ENCODE measurements at regions not wholly inside any gene's neighbourhood (a gene's known extent, or its start where the extent isn't known, plus 50 kb on each side); places are given as distances from the start of the nearest gene placed in this dataset.

DNA sequence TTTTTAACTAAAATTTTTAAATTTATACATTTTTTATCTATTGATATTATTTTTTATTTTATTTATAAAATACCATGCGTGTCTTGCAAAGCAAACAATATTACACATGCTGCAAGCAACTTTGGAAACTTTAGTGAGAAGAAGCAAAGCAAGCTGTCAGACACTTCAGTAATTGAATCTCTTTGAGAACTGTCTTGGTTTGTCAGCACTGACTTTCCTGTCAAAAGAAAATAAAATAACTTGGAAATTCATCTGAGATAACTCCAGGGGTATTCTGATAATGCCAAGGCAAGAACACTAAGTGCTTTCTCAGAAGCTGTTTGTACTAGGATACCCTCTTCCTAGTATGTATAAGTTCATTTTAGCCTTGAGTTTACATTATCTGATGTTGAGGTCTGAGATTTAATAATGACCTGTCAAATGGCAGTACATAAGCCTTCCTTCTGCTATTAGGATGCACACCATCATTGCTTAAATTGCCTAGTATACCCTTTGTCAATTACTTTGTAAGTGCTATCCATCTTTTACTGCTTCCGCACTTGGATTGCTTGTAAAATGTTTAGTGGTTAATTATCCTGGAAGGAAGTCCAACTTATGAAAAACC lies 624.2 kb upstream of the AGA start:
- DNase-seq = no peak

DNA sequence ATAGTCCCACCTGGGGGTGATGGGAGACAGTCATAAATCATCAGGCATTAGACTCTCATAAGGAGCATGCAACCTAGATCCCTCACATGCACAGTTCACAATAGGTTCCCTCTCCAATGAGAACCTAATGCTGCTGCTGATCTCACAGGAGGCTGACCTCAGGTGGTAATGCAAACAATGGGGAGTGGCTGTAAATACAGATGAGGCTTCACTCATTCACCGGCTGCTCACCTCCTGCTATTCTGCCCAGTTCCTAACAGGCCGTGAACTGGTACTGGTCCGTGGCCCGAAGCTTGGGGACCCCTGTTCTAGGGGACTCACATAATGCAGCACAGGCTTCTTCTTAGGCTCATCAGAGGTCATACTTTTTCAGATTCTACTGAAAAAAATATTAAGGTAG lies 625.9 kb upstream of the AGA start:
- no peak for DNase-seq

DNA sequence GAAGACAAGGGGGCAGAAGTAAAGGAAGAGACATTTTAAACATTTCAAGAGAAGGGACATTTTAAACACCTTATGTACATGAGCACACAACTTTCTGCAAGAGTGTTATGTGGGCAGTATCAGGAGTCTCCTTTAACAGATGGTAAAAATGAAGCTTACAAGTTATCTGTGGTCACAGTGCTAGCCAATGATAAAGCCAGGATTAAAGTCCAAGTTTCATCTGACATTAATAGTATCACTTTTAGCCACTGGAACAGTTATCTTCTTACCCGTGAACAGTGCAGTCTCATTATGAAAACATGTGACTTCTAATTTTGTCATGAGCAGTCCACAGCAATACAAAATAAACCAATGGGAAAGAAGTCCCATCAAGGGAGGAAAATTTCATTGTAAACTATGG lies 627.9 kb upstream of the AGA start:
- DNase-seq = no peak

DNA sequence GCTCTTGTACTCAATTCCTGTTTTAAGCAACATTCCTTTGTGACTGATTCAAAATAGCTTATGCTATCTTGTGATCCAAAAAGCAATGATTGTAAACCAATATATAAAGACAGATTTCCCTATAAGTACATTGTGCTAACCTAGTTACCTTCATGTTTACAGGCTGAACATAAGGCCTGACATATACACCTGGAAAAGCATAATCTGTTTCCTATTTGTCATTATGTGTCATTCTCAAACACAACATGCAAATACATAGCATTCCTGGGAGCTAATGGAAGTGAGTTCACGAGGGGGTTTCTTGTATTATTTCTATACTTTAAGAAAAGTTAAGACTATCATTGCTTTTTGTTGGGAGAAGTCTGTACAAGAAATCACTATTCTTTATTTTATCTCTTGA lies 638.1 kb upstream of the AGA start:
- no peak for DNase-seq

DNA sequence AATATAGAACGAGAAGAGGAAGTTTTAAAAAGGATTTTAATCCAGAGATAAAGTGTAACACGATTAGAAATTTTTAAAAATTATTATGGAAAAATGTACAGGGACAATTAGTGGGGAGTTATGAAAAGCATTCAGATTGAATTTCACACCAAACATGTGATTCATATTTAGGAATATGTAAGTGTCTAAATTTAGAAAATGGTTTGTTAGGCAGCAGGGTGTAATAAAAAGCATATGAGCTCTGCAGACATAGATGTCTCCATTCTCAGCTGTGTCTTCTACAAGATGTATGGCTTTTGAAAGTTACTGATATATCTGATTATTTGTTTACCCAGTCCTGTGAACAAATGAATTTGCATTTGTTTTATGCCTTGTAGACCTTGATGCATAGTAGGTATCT lies 638.9 kb upstream of the AGA start:
- no peak for DNase-seq

DNA sequence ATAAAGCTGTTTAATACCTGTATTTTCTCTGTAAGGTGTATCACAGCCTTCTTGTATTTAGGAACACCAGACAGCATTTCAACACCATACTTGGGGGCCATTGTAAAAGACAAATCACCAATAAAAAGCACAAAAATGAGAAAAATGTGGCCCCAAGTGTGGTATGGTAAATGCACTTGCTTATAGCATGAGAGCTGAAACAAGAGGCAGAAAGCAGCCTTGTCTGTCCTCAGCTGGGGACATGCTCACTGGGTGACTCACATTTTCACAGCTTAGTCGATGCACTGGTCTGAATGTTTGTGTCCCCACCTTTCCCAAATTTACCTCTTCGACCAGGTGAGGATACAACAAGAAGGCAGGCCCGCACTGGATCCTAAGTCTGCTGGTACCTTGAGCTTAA lies 639.7 kb upstream of the AGA start:
- no peak for DNase-seq

DNA sequence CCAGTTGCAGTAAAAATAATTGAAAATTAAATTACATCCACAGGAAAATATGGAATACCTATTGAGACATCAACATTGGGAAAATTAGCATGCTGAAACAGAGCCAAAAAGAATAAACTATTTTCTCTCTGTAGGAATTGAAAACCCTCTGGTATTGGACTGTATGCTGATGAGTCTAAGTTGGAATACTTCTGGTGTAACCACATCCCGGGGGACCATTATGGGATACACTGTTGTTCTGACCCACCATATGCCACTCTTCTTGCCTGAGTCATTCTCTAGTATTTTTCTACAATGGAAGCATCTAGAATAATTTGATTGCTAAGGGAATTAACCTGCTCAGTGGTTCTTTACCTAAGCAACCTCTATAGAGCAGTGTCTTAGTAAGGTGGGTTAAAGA lies 640.7 kb upstream of the AGA start:
- no peak for DNase-seq

DNA sequence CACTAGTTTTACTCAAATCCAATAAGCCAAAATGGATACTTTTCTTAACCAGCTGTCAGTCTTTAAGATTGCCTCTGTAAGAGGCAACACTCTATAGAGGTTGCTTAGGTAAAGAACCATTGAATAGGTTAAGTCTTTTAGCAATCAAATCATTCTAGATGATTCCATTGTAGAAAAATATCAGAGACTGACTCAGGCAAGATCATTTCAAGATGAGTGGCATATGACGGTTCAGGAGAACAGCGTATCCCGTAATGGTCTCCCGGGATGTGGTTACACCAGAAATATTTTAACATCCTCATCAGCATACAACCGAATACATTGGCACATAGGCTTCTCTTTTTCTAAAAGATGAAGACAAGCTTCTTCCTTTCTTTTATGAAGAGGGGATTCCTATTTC lies 641.7 kb upstream of the AGA start:
- no peak for DNase-seq

DNA sequence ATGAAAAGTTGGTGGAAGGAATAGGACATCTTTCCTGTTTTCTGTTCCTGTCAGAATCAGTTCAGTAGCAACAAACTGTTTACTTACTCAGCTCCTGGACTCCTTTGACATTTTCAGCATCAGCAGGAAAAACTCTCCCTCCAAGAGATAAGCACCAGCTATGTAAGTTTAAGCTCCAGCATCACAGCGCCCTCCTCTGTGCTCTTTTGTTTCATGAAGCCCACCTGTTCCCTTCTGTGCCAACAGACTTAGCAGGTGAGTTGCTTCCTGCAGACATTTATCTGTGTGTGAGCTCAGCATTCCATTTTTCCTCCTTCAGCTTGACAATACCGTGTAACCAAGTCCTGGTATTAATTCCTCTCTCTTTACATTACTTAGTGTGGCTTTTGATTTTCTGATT lies 644.1 kb upstream of the AGA start:
- DNase-seq = no peak

DNA sequence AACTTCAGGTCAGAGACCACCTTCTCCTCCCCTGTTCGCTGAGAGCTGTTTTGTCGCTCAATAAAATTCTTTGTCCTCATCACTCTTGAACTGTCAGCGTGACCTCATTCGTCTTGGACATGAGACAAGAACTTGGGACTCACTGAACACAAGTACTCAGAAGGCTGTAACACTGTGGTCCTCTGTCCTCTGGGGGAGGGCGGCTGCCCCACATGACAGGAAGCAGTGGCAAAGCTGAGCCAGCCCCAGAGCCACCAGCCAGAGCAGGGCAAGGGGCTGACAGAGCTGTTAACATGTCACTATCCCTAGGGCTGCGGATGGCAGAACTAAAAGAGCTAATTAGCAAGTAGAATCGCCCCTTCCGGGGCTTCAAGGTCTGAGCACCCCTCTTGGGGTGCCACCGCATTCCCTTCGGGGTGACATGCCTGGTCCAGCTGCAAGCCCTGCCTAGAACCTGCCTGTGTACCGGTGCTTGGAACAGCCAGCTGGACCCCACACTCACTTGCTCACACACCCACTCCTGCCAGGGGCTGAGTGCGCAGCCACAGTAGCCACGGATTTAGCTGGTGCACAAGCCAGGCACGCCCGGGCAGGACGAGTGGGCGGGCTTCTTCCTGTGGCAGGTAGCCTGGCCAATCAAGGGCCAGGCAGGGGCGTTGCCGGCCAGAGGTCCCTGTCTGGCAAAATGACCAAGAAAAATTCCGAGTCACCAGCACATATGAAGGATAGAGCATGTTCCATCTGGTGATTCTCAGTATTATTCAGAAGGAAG lies 648.6 kb upstream of the AGA start:
- DNase-seq = no peak

DNA sequence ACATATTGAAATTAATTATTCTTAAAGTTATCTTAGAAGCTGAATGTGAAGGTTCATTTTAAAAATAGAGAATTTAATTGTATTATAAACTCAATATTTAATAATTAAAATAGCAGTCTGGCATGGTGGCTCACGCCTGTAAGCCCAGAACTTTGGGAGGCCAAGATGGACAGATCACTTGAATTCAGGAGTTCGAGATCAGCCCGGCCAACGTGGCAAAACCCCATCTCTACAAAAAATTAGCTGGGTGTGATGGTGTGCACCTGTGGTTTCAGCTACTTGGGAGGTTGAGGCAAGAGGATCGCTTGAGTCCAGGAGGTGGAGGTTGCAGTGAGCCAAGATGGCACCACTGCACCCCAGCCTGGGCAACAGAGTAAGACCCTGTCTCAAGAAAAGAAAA lies 659.9 kb upstream of the AGA start:
- no peak for DNase-seq

DNA sequence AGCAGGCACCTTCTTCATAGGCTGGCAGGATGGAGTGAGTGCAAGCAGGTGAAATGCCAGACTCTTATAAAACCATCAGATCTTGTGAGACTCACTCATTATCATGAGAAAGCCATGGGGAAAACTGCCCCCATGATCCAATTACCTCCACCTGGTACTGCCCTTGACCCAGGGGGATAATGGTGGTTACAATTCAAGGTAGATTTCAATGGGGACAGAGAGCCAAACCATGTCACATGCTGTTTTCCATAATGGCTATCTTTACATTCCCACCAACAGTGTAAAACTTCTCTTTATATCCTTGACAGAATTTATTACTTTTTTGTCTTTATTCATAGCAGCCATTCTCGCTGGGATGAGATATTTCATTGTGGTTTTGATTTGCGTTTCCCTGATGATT lies 663.0 kb upstream of the AGA start:
- DNase-seq = no peak

DNA sequence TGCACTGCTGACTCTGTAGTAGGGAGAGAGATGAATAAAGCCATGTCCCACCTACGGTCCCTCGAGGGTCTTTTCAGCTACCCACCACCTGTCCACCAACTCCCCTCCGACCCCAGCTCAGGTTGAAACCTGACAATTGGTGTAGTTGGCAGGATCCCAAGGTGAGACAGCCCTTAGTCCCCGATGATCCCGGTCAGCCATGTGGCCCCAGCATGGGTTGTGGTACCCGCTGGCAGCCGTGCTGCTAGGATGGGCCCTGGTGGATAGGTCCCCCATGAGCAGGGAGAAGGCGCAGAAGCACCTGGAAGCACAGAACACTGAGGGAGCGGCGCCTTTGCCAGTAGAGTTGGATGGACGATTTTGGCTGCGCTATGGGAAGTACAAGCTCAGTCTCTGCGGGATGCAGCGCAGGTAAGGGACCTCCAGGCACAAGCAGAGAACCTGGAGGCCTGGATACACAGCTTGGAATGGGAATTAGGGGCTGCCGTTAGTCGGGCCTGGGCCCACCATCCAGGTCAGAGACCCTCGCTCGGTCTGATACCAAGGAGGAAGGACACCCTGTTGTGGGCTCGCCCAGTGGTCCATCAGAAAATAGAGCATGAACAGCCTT lies 694.6 kb upstream of the AGA start:
- DNase-seq = no peak

DNA sequence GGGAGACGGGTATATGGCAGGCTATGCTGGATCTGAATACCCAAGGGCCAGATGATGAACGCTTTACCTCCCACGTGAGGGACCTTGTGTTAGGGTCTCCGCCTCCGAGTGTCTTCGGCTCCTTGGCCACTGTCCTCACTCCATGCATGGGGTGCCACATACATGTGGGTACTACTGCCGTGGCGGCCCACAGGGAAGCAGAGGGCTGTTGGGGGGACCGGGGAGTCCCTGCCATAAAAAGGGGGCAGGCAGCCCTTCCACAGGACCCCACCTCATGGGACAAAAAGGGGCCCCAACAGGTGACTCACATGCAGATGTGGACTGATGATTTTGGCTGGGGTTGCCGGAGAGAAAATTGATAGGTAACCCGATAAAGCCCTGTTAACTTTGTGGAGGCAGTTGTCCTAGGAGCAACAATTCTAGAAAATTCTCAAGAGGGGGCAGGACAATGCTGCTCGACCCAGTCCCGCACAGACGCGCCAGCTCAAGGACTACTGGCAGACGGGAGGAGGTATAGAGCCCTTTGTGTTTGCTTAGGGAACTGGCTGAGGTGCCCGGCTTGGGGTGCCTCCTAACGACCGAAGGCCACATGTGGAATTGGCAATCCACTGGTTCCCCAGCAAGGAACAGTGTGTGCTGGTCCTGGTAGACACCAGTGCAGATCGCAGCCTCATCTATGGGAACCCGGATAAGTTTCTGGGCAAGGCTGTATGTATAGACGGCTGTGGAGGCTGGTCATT lies 695.7 kb upstream of the AGA start:
- no peak for DNase-seq

DNA sequence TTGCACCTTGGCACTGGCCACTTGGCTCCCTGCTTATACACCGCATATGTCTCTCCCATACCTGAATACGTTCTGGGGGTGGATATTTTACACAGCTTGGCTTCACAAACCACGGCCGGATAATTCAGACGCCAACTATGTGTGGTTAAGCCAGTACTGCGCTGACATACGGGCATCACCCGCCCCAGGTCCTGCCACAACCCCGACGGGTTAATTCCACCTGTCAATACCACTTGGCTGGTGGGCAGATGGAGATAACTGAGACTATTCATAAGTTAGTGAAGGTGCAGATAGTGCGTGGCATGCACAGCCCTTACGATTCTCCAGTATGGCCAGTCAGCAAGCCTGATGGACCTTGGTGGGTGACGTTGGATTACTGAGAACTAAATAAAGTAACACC lies 696.3 kb upstream of the AGA start:
- no peak for DNase-seq

DNA sequence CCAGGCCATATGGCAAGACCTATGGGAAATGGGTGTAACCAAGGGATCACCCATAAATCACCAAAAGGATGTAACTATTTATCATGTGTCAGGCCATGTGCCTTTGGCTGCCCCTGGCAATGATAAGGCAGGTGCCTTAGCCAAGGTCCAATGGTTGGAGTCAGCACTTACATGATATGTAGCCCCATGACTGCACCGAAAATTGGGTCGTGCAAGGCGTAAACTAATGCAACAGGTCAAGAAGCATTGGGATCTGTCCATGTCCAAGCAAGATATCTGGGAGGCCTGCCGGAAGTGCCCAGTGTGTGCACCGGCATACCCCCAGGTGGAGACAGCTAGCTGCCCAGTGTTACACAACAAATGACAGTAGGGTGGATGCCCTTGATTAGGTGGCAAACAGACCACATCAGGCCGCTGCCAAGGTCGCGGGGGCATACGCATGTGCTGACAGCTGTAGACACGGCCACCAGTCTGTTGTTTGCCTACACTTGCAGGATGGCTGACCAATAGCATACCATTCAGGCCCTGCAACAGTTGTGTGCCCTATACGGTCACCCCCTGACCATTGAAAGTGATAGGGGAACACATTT lies 698.2 kb upstream of the AGA start:
- no peak for DNase-seq

DNA sequence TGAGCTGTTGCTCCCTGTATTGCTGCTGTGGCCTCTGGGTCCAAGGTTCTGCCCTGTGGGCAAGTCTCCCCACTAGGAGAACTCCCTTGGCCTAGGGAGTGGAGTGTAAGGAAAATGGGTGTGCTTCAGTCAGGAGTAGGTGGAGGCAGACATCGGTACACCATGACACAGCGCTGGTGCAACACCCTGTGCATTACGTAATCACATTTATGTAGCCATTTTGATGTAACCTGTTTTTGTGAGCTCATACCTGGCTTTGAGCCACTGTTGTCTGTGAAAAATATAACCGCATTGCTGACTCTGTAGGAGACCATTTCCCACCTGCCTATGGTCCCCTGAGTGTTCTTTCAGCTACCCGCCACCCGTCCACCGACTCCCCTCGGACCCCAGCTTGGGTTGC lies 700.5 kb upstream of the AGA start:
- DNase-seq = no peak

DNA sequence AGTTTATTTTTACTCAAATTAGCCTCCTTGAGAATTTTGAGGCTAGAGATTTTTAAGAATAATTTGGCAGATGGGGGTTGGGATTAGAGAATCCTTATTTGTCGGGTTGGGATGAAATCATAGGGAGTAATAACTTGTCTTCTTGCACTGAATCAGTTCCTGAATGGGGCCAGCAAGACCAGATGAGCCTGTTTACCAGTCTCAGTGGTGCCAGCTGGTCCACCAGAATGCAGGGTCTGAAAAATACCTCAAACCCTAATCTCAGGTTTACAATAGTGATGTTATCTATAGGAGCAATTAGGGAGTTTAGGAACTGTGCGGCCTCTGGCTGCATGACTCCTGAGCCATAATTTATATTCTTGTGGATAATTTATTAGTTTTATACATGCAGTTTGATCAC lies 705.9 kb upstream of the AGA start:
- no peak for DNase-seq

DNA sequence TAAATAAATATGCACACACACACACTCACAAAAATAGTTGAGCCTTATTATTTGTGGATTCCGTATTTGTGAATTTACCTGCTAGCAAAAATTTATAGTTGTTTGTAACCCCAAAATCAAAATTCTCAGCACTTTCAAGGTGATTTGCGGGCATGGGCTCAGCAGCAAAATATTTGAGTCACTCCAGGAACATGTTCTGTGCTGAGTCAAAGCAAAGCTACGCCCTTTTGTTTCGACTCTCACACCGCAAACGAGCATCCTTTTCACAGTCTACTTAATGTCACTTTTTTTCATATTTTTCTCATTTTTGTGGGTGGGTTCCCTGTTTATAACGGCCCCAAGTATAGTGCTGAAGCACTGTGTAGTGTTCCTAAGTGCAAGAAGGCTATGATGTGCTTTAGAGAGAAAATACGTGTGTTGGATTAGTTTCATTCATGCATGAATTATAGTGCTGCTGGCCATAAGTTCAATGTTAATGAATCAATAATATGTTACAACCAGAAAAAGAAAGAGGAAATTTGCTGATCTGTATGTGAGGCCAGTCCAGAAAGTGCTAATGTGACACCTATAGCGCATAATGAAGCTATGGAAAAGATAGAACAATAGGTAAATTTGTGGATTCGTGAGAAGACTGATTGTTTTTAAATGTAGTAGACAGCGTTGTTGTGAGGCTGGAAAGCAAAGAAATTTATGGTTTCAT lies 723.2 kb upstream of the AGA start:
- DNase-seq = no peak

DNA sequence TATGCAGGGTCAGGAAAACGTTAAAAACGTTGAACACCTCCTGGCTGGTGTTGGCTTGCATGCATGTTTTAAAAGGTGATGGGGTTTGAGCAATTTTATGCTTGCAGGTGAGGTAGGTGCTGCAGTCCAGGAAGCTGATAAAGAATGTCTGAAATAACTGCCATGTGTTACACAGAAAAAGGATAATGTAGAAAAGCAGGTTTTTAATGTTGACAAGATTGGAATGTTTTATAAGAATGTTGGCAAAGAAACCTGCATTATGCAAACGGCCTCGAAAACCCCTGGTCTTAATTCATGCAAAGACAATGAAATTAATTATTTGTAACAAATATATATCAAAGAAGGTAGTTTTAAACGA lies 723.7 kb upstream of the AGA start:
- DNase-seq = no peak

DNA sequence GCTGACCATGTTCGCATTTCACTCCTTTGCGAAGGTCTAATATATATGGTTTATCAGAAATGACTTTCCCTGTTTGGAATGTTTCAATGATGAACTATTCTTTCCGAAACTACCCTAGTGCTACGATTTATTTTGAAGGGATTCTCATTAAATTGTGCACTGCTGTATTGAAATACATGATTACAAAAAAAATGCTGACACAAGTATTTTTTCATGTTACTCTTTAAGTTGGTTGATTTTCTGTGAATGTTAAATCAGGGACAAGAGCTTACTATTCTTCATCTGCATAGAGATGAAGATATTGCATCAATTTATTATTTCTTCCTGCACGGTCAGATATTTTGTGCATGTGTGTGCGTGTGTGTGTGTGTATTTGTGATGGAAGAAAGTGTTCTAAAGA lies 731.5 kb upstream of the AGA start:
- no peak for DNase-seq

DNA sequence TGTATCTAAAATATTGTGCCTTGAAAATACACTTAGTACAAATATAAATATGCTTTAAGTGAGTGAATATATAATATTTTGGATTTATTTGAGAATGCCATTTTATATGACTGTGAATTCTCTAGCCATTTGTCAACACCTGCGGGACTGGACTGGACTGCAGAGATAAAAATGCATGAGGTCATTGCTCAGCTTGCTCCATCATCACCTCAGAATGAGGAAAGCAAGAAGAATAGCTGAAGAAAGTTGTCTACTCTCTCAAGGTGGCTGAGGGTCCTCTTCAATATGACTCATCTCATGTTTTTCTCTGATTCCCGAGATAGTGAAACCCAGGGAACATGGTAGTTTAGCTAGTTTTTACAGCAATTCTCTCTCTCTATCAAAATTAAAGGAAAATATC lies 732.5 kb upstream of the AGA start:
- no peak for DNase-seq

DNA sequence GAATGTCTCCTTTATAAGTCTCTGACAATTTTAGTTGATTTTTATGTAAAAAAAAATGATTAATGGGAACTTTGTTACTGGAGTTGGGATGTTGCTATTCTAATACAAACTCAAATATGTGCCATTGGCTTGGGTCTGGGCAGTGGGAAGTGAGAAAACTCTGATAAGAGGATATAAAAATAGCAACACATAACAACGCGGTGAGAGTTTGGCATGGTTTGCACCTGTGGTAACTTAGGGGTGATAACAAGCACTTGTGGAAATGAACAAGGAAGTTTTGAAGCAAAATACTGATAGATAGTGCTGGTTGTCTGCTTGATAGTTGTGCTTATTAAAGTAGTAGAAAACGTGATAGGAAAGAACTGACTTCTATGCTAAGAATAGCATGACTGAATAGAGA lies 743.3 kb upstream of the AGA start:
- DNase-seq = no peak

All from activated CD4-positive, alpha-beta T cell treated with anti-CD3 and anti-CD28 coated beads, Interleukin-2, amount 50 U/mL, for 16 hours (primary cell).